ENCODE measurements at regions not wholly inside any gene's neighbourhood (a gene's known extent, or its start where the extent isn't known, plus 50 kb on each side); places are given as distances from the start of the nearest gene placed in this dataset.

DNA sequence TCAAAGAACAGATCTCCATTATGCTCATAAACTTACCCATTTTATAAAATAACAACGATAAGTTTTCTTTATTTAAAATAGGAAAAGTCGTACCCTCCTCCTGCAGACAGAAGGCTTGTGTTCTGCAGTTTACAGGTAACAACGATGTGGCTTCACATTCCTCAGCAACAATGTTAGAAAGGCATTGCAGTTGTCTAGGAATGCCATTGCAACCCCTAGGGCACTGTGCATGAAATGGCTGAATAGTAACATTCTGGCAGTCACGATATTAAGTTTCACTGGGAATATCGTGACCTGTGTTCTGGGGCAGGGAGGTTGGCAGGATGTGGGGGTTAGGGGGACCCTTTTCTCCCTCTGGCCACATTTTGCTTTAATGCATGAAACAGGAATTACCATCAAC lies 331.9 kb downstream of the DEPDC1B start:
- CTCF ChIA-PET: no interaction called here
- H3K9me3 ChIP-seq (replicated peaks; ENCODE audit: control insufficient read depth, insufficient read depth, low read length): no peaks in the 10 kb centered on the region
- no peak for TF ChIP-seq FOS (IDR thresholded peaks at IDR 0.05; ENCODE audit: borderline replicate concordance, insufficient read depth, low read length)
- no peak for TF ChIP-seq JUN (IDR thresholded peaks at IDR 0.05; ENCODE audit: borderline replicate concordance, insufficient read depth, insufficient read length, low read depth)
- no peak for TF ChIP-seq EZH2 (IDR thresholded peaks at IDR 0.05; ENCODE audit: borderline replicate concordance, low read depth, low read length, severe bottlenecking)
- TF ChIP-seq MAX (IDR thresholded peaks at IDR 0.05; ENCODE audit: insufficient read depth, insufficient read length): no peak
- TF ChIP-seq CTCF (IDR thresholded peaks at IDR 0.05; ENCODE audit: extremely low read depth in 1 of 2, insufficient read depth in 1 of 2, low read depth in 1 of 2, low read length in 2 of 2): no peak
- no peak for TF ChIP-seq POLR2A (IDR thresholded peaks at IDR 0.05; ENCODE audit: low read depth, low read length)
- TF ChIP-seq GATA2 (IDR thresholded peaks at IDR 0.05; ENCODE audit: insufficient read depth, insufficient read length, low read depth, low read length): no peak
- TF ChIP-seq MYC (IDR thresholded peaks at IDR 0.05; ENCODE audit: low read depth, low read length): no peak
- TF ChIP-seq POLR2AphosphoS5 (IDR thresholded peaks at IDR 0.05; ENCODE audit: insufficient read depth, low read depth, low read length): no peak
- no peak overlapping the region for H2AFZ ChIP-seq (ENCODE audit: low read depth, low read length)
- no TSS peak for BruUV-seq (replicated peaks)
- FAIRE-seq: no peak
- H3K4me1 ChIP-seq (ENCODE audit: control insufficient read depth, extremely low read depth, insufficient read depth, low read length): no peaks in the 10 kb centered on the region
- H4K20me1 ChIP-seq (replicated peaks; ENCODE audit: control insufficient read depth, extremely low read depth, insufficient read depth, low read length): no peaks in the 10 kb centered on the region
- H3K36me3 ChIP-seq (ENCODE audit: control insufficient read depth in 2 of 2, extremely low read depth in 1 of 2, insufficient read depth in 2 of 2, low read length in 2 of 2): no peaks in the 10 kb centered on the region
- intact Hi-C loops (cut with micrococcal nuclease) (no loop called here), dilution Hi-C loops (cut with MboI; ENCODE audit: extremely low pct_ligation_motif_present, low sequenced_read_pairs) (no loop called here)
- no peak overlapping the region for H3K4me3 ChIP-seq (replicated peaks in 1 of 3; ENCODE audit: insufficient read depth in 1 of 3, low read depth in 1 of 3, low read length in 3 of 3)
- H3K9ac ChIP-seq (replicated peaks; ENCODE audit: extremely low read depth, insufficient read depth, low read length): no peak overlapping the region
- DNase-seq (ENCODE audit: low read depth, low spot score): no peak
- H3K27me3 ChIP-seq (ENCODE audit: control insufficient read depth in 2 of 2, insufficient read depth in 2 of 2, low read length in 2 of 2): no peaks in the 10 kb centered on the region
- H3K79me2 ChIP-seq (ENCODE audit: control insufficient read depth, insufficient read depth, low read length): no peaks in the 10 kb centered on the region
- no peak overlapping the region for H3K4me2 ChIP-seq (ENCODE audit: insufficient read depth, low read length)
- no peak overlapping the region for H3K27ac ChIP-seq (ENCODE audit: insufficient read depth, low read depth, low read length)
- no peaks in the 10 kb centered on the region for H3K9me1 ChIP-seq (replicated peaks; ENCODE audit: control insufficient read depth, extremely low read depth, insufficient read depth, low read length)
- POLR2A ChIA-PET: no interaction called here

Data from endothelial cell of umbilical vein (primary cell).